ENCODE measurements at regions not wholly inside any gene's neighbourhood (a gene's known extent, or its start where the extent isn't known, plus 50 kb on each side); places are given as distances from the start of the nearest gene placed in this dataset.

GRCh38 chr17:5707482-5707881, 123.2 kb upstream of the NLRP1 start:
- no peak overlapping the region for H2AFZ ChIP-seq (ENCODE audit: low read length)
- no peaks in the 10 kb centered on the region for H3K4me1 ChIP-seq (ENCODE audit: insufficient read depth, low read length)
- TF ChIP-seq CTCF (conservative IDR thresholded peaks at IDR 0.05), result no peak
- H2BK15ac ChIP-seq (ENCODE audit: low read depth, low read length), result no peak overlapping the region
- no peaks in the 10 kb centered on the region for H3K27me3 ChIP-seq (ENCODE audit: insufficient read depth, low read length)
- no CpG with 5 or more reads among the region's 5 CpGs for WGBS (ENCODE audit: extremely low coverage, insufficient read length, low lambda C conversion rate)
- no peaks in the 10 kb centered on the region for H3K9me3 ChIP-seq (ENCODE audit: control insufficient read depth, low read depth, low read length)
- H3K14ac ChIP-seq (ENCODE audit: insufficient read depth, low read length), result no peak overlapping the region
- H3T11ph ChIP-seq (ENCODE audit: low read length), result no peak overlapping the region
- no peak overlapping the region for H2BK5ac ChIP-seq (ENCODE audit: insufficient read length, low read length)
- no peak overlapping the region for H3K18ac ChIP-seq (ENCODE audit: insufficient read length, low read depth, low read length)
- H4K5ac ChIP-seq (ENCODE audit: insufficient read length, low read depth, low read length), result no peak overlapping the region
- H2BK20ac ChIP-seq (ENCODE audit: low read depth, low read length, poor library complexity, severe bottlenecking), result no peak overlapping the region
- Mint-ChIP-seq H3K36me3 (ENCODE audit: insufficient read depth in 1 of 3, low read depth in 3 of 3) (no peaks in the 10 kb centered on the region; a peak in 1 of 7 replicates), H3K9me3 (peaks cover 11 to 20% of the 10 kb centered on the region in 2 experiments), H3K4me3 (no peak overlapping the region), H3K27me3 (ENCODE audit: low read depth) (peaks cover 2% of the 10 kb centered on the region; the same call in 1 of the 2 replicates), H3K27ac (no peak overlapping the region), H3K4me1 (peaks cover 29 to 39% of the 10 kb centered on the region in 2 experiments)
- no peak overlapping the region for H2AK5ac ChIP-seq (ENCODE audit: insufficient read length, low read length)
- no peaks in the 10 kb centered on the region for H3K23me2 ChIP-seq (ENCODE audit: insufficient read length, low read depth, low read length, poor library complexity, severe bottlenecking)
- H3K27ac ChIP-seq (ENCODE audit: insufficient read length, low read depth, low read length), result no peak overlapping the region
- no peak overlapping the region for H4K91ac ChIP-seq (ENCODE audit: insufficient read length, low read depth, low read length)
- no peaks in the 10 kb centered on the region for H4K20me1 ChIP-seq (ENCODE audit: control insufficient read depth, insufficient read depth, insufficient read length)
- peak; percentile 14 for DNase-seq
- no peak overlapping the region for H3K56ac ChIP-seq (ENCODE audit: insufficient read length, low read depth, low read length)
- H2BK12ac ChIP-seq (ENCODE audit: insufficient read length, low read depth, low read length), result no peak overlapping the region
- no peak overlapping the region for H4K8ac ChIP-seq (replicated peaks; ENCODE audit: insufficient read length, low read depth, low read length)
- H3K79me1 ChIP-seq (ENCODE audit: insufficient read depth, low read depth, low read length, poor library complexity, severe bottlenecking), result no peaks in the 10 kb centered on the region
- H3K4me2 ChIP-seq (ENCODE audit: insufficient read depth, insufficient read length, low read length), result no peak overlapping the region
- no peak overlapping the region for H3K4ac ChIP-seq (ENCODE audit: low read depth, low read length)
- no peak overlapping the region for H2BK120ac ChIP-seq (ENCODE audit: low read depth, low read length, poor library complexity, severe bottlenecking)
- no peaks in the 10 kb centered on the region for H3K79me2 ChIP-seq (ENCODE audit: insufficient read depth, low read length)
- no peak overlapping the region for H3K23ac ChIP-seq (ENCODE audit: insufficient read length, low read depth, low read length)
- H3K9ac ChIP-seq (ENCODE audit: extremely low read depth, insufficient read length, low read length), result no peak overlapping the region
